GM21825 (cell line): ENCODE measurements at regions not wholly inside any gene's neighbourhood (a gene's known extent, or its start where the extent isn't known, plus 50 kb on each side); places are given as distances from the start of the nearest gene placed in this dataset.

Source experiments
- ATAC-seq: cut with Tn5 transposase; IDR thresholded peaks from one replicate; pipeline ENCODE4 v1.9.1; 2021; ENCODE audit warnings: mild to moderate bottlenecking, moderate library complexity; ENCODE audit not compliant: unreplicated experiment

DNA sequence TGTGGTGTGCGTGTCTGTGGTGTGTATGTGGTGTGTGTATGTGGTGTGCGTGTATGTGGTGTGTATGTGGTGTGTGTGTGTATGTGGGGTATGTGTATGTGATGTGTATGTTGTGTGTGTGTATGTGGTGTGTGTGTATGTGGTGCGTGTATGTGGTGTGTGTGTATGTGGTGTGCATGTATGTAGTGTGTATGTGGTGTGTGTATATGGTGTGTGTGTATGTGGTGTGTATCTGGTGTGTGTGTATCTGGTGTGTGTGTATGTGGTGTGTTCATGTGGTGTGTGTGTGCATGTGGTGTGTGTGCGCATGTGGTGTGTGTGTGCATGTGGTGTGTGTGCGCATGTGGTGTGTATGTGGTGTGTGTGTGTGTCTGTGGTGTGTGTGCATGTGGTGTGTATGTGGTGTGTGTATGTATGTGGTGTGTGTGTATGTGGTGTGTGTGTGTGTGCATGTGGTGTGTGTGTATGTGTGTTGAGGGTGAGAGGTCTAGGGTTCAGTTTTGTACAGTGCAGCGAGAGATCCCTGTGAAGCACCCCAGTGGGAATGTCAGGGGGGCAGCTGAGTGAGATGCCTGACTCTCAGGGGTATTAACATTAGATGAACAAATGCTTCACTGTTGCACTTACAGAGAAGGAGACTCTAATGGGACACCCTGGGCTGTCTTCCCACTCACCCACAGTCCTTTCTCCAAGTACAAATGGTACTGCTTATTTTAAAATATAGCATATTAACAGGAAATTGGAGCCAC is 61.3 kb upstream of the MEDAG start:
- ATAC-seq, result no peak

DNA sequence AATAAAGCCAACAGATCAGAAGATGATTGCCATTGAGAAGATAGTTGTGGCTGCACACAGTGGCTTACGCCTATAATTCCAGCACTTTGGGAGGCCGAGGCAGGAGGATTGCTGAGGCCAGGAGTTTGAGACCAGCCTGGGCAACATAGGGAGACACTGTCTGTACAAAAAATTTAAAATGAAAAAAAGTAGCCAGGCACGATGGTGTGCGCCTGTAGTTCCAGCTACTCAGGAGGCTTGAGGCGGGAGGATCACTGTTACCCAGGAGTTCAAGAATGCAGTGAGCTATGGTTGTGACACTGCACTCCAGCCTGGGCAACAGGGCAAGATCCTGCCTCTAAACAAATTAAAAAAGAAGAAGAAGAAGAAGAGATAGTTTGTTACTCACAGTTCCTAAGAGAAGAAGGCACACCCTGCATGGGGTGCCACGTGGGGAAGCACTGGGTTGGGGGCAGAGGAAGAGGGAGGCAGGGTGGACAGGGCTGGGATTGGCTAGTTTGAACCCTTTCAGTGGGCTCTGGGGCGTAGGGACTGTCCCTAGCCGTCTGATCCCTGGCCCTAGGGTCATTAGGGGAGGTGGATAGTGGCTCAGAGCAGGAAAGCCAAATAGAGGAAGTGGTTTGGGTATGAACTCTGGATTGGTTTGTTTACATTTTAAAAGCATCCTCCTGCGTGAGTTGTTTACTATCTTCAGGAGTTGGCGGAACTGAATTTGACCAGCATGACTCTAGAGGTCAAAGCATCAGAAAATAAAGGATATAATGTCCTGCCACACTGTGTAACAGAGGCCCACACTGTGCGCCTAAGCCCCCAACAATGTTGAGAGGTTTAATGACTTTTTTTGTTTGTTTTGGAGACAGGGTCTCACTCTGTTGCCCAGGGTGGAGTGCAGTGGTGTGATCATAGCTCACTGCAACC is 60.5 kb upstream of the MEDAG start:
- ATAC-seq, result no peak

DNA sequence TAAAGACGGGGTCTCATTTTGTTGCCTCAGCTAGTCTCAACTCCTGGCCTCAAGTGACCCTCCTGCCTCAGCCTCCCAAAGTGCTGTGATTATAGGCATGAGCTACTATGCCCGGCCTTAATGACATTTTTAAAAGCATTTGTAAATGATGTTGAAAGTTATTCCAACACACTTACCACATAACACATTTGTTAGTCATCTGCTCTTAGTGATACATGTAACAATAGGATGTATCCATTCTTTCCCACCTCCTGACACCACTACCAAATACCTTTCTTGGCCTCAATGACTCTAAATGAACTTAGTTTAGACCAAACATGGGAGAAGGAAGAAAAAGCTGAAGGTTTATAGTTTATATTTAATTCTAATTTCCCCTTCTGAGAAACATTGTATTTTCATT is 59.8 kb upstream of the MEDAG start:
- no peak for ATAC-seq

DNA sequence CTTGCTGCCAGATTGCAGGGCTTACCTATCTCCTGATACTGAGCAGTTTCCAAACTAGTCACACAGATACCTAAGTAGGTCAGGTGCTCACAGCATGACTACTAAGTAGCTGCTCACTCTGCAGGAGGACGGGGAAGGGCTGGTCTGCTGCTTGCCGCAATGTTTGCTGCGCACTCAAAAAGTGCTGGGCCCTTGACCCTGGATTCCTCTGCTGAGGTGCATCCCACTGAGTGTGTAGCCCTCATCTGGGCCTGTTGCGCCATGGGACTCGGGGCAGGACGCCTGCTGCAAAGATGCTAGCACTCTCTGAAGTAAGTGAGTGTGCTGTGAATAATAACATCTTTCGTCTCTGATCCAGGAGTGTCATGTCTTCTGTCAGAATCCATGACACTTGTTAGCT is 59.2 kb upstream of the MEDAG start:
- ATAC-seq, result no peak

DNA sequence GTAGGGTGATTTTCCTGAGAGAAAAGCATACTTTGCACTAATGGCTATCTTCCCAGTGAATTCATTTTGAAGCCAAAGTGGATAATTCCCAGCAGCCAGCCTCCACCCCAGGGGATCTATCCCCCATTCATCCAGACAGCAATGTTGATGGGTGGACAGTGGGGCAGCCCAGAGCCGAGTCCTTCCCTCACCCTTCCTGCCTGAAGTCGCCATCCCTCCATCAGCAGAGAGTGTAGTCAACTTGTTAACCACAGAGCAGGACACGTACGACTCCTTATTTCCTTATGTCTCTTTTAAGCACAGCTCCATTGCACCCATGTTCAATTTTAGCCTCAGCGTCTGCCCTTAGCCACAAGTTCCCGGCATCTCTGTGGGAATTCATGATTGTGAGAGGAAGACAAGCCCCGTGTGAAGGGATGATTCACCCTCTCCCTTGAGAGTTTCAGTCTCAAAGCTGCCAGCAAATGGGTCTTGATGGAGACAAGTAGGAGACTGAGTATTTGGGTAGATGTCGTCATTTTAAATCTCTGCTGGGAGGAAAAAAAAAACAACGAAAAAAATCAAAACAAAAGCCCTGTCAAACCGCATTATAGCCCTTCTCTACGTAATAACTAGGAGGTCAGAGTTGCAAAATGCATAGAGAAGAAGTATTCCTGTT is 58.3 kb upstream of the MEDAG start:
- ATAC-seq, result no peak

DNA sequence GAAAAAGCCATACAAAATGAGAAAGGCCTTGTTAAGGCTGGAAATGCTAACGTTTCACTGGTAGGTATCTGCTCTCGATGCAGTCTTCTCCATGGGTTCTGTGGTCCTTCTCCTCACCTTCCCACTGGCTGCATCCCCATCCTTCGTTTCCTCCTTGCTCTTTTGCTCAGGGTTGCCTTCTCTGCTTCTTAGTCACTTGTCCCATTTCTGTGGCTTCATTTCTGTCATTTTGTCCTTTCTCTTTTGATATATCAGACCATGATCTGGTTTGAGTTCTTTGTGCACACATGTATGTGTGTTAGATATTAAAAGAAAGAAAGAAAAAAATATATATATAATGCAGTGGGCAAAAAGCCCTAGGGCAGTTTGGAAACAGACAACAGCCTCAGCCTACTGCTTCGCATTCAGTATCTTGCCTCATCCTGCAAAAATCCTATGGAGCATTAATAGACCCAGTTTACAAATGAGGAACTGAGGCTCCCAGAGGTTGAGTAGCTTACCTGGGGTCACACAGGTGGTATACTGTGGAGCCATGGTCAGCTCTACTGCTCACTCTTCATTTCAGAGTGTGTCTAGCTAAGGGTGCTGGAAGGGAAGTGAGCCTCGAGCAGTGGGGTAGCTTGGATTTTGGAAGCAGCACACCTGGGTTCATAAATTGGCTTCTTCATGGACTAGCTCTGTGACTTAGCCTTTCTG is 57.6 kb upstream of the MEDAG start:
- ATAC-seq, result no peak

DNA sequence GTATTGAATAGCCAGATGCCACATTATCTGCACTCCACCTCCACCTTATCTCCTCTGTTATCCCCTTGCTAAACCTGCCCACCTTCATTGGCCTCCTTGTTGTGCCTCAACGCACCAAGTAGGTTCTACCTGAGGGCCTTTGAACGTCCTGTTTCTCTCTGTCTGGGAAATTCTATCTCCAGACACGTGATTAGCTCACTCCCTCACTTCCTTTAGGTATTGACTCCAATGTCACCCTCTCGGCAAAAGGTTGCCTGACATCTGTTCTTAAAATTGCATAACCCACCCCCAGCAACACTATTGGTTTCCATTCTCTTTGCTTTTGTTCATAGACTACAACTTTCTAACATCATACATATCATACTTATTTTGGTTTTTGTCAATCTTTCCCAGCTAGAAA is 56.5 kb upstream of the MEDAG start:
- no peak for ATAC-seq

DNA sequence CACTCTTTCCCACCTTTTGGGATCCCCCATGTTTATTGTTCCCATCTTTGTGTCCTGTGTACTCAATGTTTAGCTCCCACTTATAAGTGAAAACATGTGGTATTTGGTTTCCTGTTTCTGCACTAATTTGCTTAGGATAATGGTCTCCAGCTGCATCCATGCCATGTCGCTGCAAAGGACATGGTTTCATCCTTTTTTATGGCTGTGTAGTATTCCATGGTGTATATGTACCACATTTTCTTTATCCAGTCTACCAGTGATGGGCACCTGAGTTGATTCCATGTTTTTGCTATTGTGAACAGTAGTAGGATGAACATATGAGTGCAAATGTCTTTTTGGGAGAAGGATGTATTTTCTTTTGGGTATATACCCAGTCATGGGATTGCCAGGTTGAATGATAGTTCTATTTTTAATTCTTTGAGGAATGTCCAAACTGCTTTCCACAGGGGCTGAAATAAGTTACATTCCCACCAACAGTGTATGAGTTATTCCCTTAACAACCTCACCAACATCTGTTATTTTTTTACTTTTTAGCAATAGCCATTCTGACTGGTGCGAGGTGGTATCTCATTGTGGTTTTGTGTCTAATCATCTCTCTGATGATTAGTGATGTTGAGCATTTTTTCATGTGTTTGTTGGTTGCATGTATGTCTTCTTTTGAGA is 55.7 kb upstream of the MEDAG start:
- no peak for ATAC-seq

DNA sequence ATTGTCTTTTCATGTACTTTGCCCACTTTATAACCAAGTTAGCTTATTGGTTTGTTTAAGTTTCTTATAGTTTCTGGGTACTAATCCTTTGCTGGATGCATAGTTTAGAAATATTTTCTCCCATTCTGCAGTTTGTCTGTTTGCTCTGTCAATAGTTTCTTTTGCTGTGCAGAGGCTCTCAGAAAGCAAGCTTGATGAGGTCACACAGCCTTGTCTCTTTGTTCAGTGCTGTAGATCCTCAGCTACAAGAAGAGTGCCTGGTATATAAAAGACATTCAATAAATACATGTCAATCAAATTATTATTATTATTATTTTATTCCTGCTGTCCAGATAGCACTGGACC is 55.2 kb upstream of the MEDAG start:
- no peak for ATAC-seq

DNA sequence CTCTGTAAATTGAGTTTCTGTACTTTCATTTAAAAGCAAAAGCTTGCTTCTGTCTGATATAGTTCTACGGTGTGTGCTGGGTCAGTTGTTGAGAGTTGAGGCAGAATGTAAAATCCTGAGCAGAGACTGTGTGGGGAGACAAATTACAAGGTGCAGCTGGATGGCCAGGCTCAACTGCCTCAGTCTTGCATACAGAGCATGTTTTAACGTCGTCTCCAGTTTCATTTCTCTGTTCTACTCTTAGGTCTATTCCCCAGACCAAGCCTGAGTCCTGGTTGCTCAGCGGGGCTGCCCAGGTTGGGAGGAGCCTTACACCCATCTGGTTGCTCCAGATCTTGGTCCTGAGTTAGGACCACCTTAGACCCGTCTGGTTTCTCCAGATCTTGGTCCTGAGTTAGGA is 54.4 kb upstream of the MEDAG start:
- peak; percentile 65 for ATAC-seq

DNA sequence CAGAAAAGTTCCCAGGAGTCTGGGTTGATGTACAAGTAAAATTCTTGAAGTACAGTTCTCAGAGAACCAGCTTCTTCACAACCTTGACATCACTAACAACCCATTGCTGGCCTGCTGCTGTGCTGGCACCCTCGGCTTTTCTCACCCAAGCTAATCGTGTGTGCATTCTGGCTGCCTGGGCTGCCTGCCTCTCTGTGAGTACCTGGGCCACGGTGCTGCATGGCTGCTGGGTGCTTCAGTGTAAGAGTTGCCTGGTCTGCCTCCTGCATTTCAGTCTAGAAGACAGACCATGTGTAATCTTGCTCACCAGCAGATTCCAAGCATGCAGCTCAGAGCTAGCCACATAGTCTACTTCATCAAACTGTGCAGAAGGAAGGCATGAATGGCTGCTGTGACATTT is 50.5 kb upstream of the MEDAG start:
- no peak for ATAC-seq

DNA sequence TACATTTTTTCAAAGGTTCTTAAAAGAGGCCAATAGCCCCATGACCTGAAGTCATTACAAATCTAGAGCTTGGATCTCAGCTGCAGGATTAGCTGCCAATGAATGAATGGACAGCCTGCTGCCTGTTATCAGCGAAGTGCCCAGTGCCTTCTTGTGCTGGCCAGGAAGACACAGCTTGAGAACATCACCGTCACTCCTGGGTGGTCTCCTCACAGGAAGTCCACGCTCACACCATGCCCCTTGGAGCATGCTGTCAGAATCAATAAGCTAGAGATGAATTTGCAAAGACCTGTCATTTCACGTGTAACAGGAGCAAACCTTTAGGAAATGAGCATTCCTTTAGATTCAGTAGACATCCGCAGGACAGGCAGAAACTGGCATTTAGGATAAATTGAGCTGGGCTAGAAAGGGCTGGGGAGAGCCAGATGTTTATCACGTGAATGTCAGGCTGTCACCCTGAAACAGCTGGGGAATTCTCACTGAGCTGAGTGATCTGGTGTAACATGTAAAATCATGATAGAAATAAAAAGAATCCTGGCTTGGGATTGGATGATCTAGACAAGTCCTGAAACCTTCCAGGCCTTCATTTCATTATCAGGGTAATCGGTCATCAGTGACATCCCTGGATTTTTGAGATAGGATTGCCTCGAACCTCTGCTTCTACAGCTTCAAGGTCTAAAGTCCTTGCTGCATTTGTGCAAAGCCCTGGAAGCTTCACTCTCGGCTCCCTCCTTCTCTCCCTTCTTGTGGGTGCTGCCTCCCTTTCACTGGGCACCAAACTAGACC is 49.9 kb upstream of the MEDAG start:
- no peak for ATAC-seq
